OCI-LY3 (cell line): ENCODE measurements at regions not wholly inside any gene's neighbourhood (a gene's known extent, or its start where the extent isn't known, plus 50 kb on each side); places are given as distances from the start of the nearest gene placed in this dataset.
"Not testable (repeated sequence)": the region's sequence is repeated elsewhere in the genome, so short reads cannot be mapped to it uniquely, and the experiment has no call there.

Source experiments
- H2AFZ ChIP-seq: fragments of 200-600, 300-600 bp; shearing (Covaris generic); 2 replicates; pipeline ENCODE4 v1.6.0; 2014; ENCODE audit warnings: antibody characterized with exemption, low read depth, low read length
- H3K27ac ChIP-seq: fragments of 200-600, 300-600 bp; sonication (generic); 2 replicates; pipeline ENCODE4 v1.5.1; 2014; ENCODE audit warnings: mild to moderate bottlenecking, low read length, moderate library complexity, mixed read lengths
- H3K27me3 ChIP-seq: fragments of 200-600, 300-600 bp; sonication (generic); 2 replicates; pipeline ENCODE4 v1.6.1; 2014; ENCODE audit warnings: low read depth, low read length, mixed read lengths
- H3K36me3 ChIP-seq: fragments of 200-600, 300-600 bp; sonication (generic); replicated peaks from 2 replicates; pipeline ENCODE3; 2014; ENCODE audit warnings: low read depth, low read length, mixed read lengths
- H3K4me1 ChIP-seq: fragments of 300-600, 200-600 bp; sonication (generic); 2 replicates; pipeline ENCODE4 v1.6.1; 2014; ENCODE audit warnings: low read length, mixed read lengths
- H3K4me2 ChIP-seq: fragments of 200-600, 300-600 bp; sonication (generic); 2 replicates; pipeline ENCODE4 v1.6.1; 2014; ENCODE audit warnings: low read length, mixed read lengths
- H3K4me3 ChIP-seq: fragments of 300-600, 200-600 bp; sonication (generic); 2 replicates; pipeline ENCODE4 v1.5.1; 2014; ENCODE audit warnings: antibody characterized with exemption, mild to moderate bottlenecking, low read length, moderate library complexity
- H3K79me2 ChIP-seq: fragments of 300-600, 200-600 bp; shearing (Covaris generic); 2 replicates; pipeline ENCODE4 v1.6.1; 2014; ENCODE audit warnings: mild to moderate bottlenecking, low read length, mixed read lengths
- H3K9ac ChIP-seq: fragments of 300-600, 200-600 bp; shearing (Covaris generic); 2 replicates; pipeline ENCODE4 v1.6.0; 2014; ENCODE audit warnings: mild to moderate bottlenecking, low read length, moderate library complexity
- H3K9me3 ChIP-seq: fragments of 200-600, 300-600 bp; shearing (Covaris generic); 2 replicates; pipeline ENCODE4 v1.6.1; 2014; ENCODE audit warnings: low read length, mixed read lengths; ENCODE audit not compliant: insufficient read depth
- H4K20me1 ChIP-seq: fragments of 200-600, 300-600 bp; sonication (generic); 2 replicates; pipeline ENCODE4 v1.6.1; 2016; ENCODE audit warnings: low read length, mixed read lengths; ENCODE audit not compliant: insufficient read depth
- CTCF ChIP-seq: fragments of 200-600, 300-600 bp; sonication (generic); IDR thresholded peaks from 2 replicates; pipeline ENCODE4 v1.5.1; 2014; ENCODE audit warnings: antibody characterized with exemption, low read length, low read depth
- EZH2phosphoT487 ChIP-seq: fragments of 200-600 bp; shearing (Covaris generic); IDR thresholded peaks from 2 replicates; pipeline ENCODE4 v1.6.1; 2018; ENCODE audit warnings: antibody characterized with exemption, mixed run types, low read depth

DNA sequence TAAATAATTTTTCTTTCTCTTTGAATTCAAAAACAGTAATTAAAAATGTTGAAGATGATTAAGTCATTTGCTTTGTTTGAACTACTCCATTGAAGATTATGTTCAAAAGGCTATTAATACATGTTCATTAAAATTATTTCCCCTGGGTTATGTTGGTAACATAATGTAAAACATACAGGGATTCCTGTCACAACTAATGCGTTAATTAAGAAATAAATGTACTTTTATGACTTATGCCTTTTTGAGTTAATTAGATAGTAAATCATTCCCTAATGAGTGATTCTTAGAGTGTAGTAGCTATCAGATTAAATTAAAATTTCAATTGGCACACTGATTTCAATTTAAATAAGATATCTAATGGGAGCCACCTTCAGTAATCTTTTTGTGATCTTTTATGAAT, 549.1 kb downstream of the ANKRD50 start:
- Histone ChIP-seq H3K36me3 (no peaks in the 10 kb centered on the region), H3K4me3 (no peak overlapping the region), H3K9me3 (no peaks in the 10 kb centered on the region), H3K79me2 (no peaks in the 10 kb centered on the region), H2AFZ (no peak overlapping the region), H4K20me1 (no peaks in the 10 kb centered on the region), H3K27ac (no peak overlapping the region), H3K27me3 (no peaks in the 10 kb centered on the region), H3K4me2 (no peak overlapping the region), H3K4me1 (no peaks in the 10 kb centered on the region), H3K9ac (no peak overlapping the region)
- TF ChIP-seq CTCF (no peak), EZH2phosphoT487 (no peak)

DNA sequence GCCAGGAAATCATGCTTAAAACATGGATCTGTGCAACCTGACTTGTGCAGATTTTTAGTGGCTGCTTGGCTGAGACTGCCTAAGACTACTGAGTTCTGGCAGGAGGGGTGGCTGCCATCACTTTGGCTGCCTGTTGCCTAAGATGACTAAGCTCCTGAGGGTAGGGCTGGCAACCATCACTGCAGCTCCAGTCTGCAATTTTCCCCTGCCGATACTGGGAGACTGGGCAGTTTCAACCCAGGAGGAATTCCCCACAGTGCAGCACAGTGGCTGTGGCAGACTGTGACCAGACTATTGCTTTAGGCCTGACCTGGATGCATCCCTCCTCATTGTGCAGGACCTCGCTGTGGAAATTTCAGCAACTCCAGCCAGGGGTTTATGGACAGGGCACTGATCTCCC, 544.9 kb downstream of the ANKRD50 start:
- H3K27me3 ChIP-seq: no peaks in the 10 kb centered on the region
- H3K9me3 ChIP-seq: no peaks in the 10 kb centered on the region
- TF ChIP-seq CTCF: no peak
- no peak for TF ChIP-seq EZH2phosphoT487
- H3K79me2 ChIP-seq: no peaks in the 10 kb centered on the region
- H4K20me1 ChIP-seq: no peaks in the 10 kb centered on the region
- no peaks in the 10 kb centered on the region for H3K36me3 ChIP-seq
- no peak overlapping the region for H2AFZ ChIP-seq
- H3K4me3 ChIP-seq: no peak overlapping the region
- H3K9ac ChIP-seq: no peak overlapping the region
- no peak overlapping the region for H3K27ac ChIP-seq
- H3K4me1 ChIP-seq: no peaks in the 10 kb centered on the region
- H3K4me2 ChIP-seq: no peak overlapping the region

DNA sequence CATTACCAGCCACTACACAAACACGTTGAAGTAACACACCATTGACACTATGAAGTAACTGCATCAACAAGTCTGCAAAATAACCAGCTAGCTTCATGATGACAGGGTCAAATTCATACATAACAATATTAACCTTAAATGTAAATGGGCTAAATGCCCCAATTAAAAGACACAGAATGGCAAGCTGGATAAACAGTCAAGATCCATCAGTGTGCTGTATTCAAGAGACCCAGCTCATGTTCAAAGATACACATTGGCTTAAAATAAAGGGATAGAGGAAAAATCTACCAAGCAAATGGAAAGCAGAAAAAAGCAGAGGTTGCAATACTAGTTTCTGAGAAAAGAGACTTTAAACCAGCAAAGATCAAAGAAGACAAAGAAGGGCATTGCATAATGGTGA, 543.0 kb downstream of the ANKRD50 start:
- H3K4me3 ChIP-seq, H3K9me3 ChIP-seq, H3K36me3 ChIP-seq, H3K4me2 ChIP-seq, H3K27me3 ChIP-seq, H3K79me2 ChIP-seq, H2AFZ ChIP-seq, H3K9ac ChIP-seq, H4K20me1 ChIP-seq, H3K27ac ChIP-seq, H3K4me1 ChIP-seq: not testable (repeated sequence)

DNA sequence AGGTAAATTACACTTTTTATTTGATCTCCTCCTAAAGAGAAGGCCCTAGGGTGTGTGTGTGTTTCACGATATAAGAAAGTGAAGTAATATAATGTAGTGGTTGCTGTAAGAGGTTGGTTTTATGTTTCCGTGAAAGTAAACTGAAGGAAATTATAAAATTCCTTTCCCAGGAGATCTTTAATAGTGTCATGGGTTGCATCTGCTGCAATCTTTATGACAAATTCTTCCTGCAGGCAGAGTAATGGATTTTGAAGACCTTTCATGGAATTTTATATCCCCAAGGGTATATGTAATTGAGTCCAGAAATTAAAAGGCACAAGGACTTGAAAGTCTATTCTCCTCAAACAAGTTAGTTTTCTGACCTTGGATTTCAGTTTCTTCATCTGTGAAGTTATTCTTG, 538.6 kb downstream of the ANKRD50 start:
- no peak overlapping the region for H2AFZ ChIP-seq
- H3K36me3 ChIP-seq: no peaks in the 10 kb centered on the region
- H3K27me3 ChIP-seq: no peaks in the 10 kb centered on the region
- no peaks in the 10 kb centered on the region for H4K20me1 ChIP-seq
- no peak overlapping the region for H3K4me3 ChIP-seq
- H3K9me3 ChIP-seq: 0 out of 2 replicates have a peak, but pooled peaks cover 4% of the 10 kb centered on the region
- H3K79me2 ChIP-seq: no peaks in the 10 kb centered on the region
- no peak overlapping the region for H3K9ac ChIP-seq
- TF ChIP-seq EZH2phosphoT487 (no peak), CTCF (no peak)
- no peak overlapping the region for H3K27ac ChIP-seq
- H3K4me2 ChIP-seq: no peak overlapping the region
- H3K4me1 ChIP-seq: no peaks in the 10 kb centered on the region
